ENCODE measurements at regions not wholly inside any gene's neighbourhood (a gene's known extent, or its start where the extent isn't known, plus 50 kb on each side); places are given as distances from the start of the nearest gene placed in this dataset.

DNA sequence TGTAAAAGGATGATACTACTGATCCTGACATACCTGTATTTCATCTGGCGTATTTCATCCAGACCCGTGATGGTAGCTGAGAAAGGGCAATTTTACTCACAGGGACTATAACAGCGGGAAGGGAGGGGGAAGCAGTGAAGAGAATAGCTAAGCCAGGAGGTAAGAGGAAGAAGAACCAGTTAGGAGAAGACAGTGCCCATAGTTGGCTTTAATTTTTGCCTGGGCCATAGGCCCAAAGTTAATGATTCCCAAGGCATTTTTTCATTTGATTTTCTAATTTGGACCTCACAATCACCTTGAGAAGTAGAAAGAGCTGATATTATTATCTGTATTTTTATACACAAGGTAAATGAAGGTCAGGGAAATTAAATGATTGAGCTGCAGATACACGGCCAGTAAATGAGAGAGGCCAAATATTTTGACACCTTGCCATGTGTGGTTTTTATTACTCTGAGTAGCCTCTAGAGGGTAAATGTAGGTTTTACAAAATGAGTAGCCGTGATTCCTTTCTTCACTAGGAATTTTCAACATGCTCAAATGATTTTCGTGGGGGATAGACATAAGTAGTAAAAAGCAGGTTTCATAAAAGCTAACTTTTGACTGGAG, 382.2 kb downstream of the FUT8 start:
- DNase-seq (ENCODE audit: low read depth in 1 of 2, low spot score in 1 of 2), result no peak

- no peak for DNase-seq (ENCODE audit: low read depth in 1 of 2, low spot score in 1 of 2)
These were observed 385.7 kb downstream of the FUT8 start for GRCh38 chr14:65798216-65798615.

GRCh38 chr14:65800694-65801093, 388.2 kb downstream of the FUT8 start:
- no peak for DNase-seq (ENCODE audit: low read depth in 1 of 2, low spot score in 1 of 2)

- DNase-seq (ENCODE audit: low read depth in 1 of 2, low spot score in 1 of 2), result no peak
These were observed 389.7 kb downstream of the FUT8 start for GRCh38 chr14:65802196-65802595.

DNA sequence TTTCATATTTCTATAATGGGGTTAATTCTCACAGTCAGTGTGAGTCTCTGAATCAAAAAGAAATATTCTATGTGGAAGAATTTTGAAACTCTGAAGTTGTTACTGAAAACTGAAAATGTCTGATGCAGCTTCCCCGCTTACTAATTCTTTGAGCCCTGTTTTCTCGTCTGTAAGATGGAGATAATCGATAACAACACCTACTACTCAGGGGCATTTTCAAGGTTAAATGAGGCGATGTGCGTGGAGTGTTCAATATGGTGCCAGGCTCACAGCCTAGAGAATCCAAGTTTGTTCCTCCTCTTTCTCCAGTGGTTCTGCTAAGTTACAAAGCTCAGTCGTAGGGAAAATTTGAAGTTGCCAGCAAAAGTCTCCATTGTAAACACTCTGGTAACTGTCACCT, 391.4 kb downstream of the FUT8 start:
- no peak for DNase-seq (ENCODE audit: low read depth in 1 of 2, low spot score in 1 of 2)

DNA sequence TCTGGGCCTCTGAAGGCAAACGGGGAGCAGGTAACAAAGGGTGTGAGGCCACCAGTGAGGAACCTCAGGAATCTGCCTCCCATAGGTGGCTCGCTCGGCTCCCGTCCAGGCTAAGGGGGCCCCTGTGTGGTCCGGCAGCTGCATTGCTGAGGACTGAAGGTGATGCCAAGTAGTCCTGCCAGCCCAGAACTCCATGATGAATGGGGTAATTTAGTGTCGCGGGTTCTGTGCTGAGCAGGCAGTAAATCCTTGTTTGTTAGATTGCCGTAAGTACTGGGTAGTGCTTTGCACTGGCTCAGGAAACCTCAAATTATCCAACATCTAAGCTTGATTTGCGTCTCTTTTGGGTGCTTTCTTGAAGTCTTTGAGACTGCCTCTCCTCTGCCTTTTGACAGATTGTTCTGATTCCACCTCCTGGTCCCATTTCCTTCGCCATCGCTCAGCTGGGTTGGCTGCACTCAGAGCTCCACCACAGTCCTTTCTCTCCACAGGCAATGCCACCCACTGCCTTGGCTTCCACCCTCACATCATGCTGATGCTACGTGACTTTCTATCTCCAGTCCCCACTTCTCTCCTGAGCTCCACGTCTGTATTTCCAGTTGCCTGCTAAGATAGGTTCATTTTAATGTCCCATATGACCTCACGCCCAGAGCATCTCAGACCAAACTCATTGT, 392.0 kb downstream of the FUT8 start:
- no peak for DNase-seq (ENCODE audit: low read depth in 1 of 2, low spot score in 1 of 2)

DNA sequence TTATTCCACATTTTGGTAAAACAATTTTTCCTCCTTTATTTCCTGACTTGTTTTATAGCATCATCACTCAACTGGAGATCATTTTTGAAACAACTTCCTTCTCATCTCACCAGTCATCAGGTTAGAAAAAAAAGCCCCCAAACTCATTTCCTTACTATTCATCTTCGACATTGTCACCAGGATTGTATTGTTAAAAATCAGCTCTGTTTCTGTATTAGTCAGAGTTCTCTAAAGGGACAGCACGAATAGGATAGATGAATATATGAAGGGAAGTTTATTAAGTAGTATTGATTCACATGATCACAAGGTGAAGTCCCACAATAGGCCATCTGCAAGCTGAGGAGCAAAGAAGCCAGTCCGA, 392.6 kb downstream of the FUT8 start:
- no peak for DNase-seq (ENCODE audit: low read depth in 1 of 2, low spot score in 1 of 2)

DNA sequence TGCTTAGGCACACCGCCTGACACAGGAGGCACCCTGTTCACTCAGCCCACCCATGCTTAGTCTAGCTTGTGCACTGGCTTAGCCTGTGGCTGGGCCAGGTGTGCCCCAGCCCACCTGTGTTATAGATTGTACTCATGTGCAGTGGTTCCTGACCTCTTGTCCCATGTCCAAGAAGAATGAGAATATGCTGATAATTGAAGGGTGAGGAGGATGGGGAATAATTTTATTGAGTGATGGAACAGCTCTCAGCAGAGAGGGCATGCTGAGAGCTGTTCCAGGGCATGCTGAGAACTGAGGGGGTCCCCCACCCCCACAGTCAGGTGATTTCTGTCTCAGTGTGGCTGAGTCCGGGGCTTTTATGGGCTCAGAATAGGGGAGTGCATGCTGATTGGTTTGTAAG, 395.9 kb downstream of the FUT8 start:
- DNase-seq (ENCODE audit: low read depth in 1 of 2, low spot score in 1 of 2), result no peak

DNA sequence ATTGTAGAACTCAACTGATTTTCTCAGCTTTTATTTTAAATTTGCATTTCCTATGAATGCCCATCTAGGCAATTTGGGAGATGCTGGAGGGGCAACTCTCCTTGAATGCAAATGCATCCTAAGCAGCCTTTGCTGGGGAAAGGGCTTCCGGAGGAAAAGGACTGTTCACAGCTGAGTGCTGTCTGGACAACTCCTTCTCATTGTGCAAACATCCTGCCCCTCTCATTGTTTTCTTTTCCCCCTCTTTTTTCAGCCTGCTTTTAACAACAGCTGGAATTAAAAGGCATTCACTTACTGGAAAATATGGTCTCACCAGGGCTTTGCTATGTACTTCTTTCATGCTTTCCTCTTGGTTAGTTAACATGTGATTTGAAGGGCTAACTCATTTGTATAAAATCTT, 397.8 kb downstream of the FUT8 start:
- DNase-seq (ENCODE audit: low read depth in 1 of 2, low spot score in 1 of 2), result no peak

- DNase-seq (ENCODE audit: low read depth in 1 of 2, low spot score in 1 of 2), result no peak
These were observed 401.3 kb downstream of the FUT8 start for GRCh38 chr14:65813760-65814384.

DNA sequence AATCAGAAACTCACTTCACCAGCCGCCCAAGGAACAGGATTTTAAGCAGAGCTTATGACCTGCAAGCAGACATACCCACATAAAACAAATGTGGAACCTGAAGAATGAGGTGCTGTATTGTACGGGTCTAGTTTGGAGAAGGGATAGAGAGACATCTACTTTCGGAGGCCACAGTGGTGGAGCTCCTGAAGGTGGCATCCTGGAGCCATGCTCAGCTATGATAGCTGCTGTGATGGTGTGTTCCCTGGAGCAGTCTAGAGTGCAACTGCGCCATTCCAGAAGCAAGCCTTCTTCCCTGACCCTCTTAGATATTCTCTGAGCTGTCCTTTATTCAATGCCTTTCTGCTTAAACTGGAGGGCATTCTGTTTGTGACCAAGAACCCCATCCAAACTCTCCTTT, 402.6 kb downstream of the FUT8 start:
- DNase-seq (ENCODE audit: low read depth in 1 of 2, low spot score in 1 of 2), result no peak

- DNase-seq (ENCODE audit: low read depth in 1 of 2, low spot score in 1 of 2), result no peak
These were observed 404.5 kb downstream of the FUT8 start for GRCh38 chr14:65817011-65817410.

DNA sequence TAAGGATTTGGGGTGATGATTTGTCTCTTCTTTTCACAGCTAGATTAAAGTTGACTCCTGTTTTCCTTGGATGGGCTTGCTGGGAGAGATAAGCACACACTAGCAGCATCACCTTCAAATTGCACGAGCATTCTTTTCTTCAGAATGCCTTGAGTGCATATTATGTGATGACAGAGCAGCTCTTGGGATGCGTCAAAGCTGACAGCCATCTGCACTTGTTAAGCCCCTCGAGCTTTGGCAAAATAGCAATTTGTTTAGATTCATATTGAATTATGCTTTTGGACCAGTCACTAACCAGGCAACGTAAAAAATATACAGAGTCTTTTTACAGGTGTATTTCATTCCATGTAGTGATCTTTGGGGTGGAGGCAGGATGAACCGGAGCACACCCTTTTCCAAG, 407.0 kb downstream of the FUT8 start:
- no peak for DNase-seq (ENCODE audit: low read depth in 1 of 2, low spot score in 1 of 2)

GRCh38 chr14:65821224-65821753, 408.8 kb downstream of the FUT8 start:
- no peak for DNase-seq (ENCODE audit: low read depth in 1 of 2, low spot score in 1 of 2)

DNA sequence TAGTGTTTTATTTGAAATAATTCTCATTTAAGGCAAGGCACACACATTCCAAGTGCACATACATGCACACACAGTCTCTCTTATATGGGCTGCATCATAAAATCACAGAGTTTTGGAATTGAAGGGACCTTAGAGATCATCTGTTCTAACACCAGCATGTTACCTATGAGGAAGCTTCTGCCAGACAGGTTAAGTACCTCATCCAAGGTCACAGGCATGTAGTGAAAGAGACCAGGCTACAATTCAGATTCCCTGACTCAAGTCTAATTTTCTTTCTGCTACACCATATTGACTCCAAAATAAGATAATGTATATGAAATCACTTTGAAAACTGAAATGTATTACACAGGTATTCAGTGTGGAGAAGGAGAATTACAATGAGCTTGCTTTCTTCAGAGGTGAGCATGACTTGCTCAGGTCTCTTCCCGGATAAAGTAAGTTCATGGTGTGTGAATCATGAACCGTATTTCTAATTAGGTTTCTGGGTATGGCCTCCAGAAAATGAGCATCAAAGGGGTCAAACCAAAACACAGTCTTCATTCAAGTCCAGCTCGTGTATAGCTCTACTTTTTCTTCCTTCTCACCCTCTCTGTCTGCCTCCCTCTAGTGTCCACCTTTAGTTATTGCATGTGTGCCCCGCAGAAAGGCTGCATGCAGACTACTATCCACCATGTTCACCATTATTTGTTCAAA, 411.9 kb downstream of the FUT8 start:
- peak; percentile 17 to 59 for DNase-seq (ENCODE audit: low read depth in 1 of 2, low spot score in 1 of 2)

GRCh38 chr14:65824978-65825299, 412.4 kb downstream of the FUT8 start:
- no peak for DNase-seq (ENCODE audit: low read depth in 1 of 2, low spot score in 1 of 2)

- no peak for DNase-seq (ENCODE audit: low read depth in 1 of 2, low spot score in 1 of 2)
These were observed 414.4 kb downstream of the FUT8 start for GRCh38 chr14:65826946-65827345.

GRCh38 chr14:65827520-65827919, 415.0 kb downstream of the FUT8 start:
- no peak for DNase-seq (ENCODE audit: low read depth in 1 of 2, low spot score in 1 of 2)

- DNase-seq (ENCODE audit: low read depth in 1 of 2, low spot score in 1 of 2), result no peak
These were observed 415.9 kb downstream of the FUT8 start for GRCh38 chr14:65828396-65828795.

- no peak for DNase-seq (ENCODE audit: low read depth in 1 of 2, low spot score in 1 of 2)
These were observed 420.1 kb downstream of the FUT8 start for GRCh38 chr14:65832431-65833266.

- DNase-seq (ENCODE audit: low read depth in 1 of 2, low spot score in 1 of 2), result no peak
These were observed 420.8 kb downstream of the FUT8 start for GRCh38 chr14:65833267-65833880.

All from activated CD4-positive, alpha-beta T cell treated with anti-CD3 and anti-CD28 coated beads, Interleukin-2, amount 50 U/mL, for 24 hours (primary cell).